H1 (cell line): ENCODE measurements at regions not wholly inside any gene's neighbourhood (a gene's known extent, or its start where the extent isn't known, plus 50 kb on each side); places are given as distances from the start of the nearest gene placed in this dataset.

ENCODE experiments used
- TCF12 ChIP-seq: IDR thresholded peaks from 2 replicates; pipeline ENCODE4 v1.6.1; 2011; ENCODE audit warnings: low read depth, mild to moderate bottlenecking, low read length
- TF ChIP-seq, protein P1 (sequence below): fragments of 300-600 bp; sonication (generic); IDR thresholded peaks from 2 replicates; pipeline ENCODE4 v1.7.1; 2012; ENCODE audit warnings: low read length, moderate library complexity, mild to moderate bottlenecking, inconsistent platforms; ENCODE audit not compliant: insufficient replicate concordance

DNA sequence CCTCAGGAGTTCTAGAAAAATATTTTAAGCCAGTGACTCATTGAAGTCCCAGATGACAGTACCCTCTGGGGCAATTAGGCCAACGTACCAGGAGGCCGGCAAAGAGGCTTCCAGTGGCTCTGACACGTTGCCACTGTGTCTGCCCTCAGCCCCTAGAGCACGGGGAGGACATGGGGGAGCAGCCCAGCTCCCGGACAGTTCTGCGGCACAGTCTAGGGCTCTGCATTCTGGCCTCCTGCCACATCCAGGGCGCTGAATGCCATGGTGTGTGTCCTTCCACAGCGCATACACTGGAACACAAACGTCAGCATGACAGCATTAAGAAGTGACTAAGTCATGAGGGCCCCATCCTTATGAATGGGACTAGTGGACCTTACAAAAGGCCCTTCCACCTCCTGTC lies 156.2 kb downstream of the RNASET2 start (continued):
- no peak for TF ChIP-seq TCF12
- TF ChIP-seq, protein P1, sequence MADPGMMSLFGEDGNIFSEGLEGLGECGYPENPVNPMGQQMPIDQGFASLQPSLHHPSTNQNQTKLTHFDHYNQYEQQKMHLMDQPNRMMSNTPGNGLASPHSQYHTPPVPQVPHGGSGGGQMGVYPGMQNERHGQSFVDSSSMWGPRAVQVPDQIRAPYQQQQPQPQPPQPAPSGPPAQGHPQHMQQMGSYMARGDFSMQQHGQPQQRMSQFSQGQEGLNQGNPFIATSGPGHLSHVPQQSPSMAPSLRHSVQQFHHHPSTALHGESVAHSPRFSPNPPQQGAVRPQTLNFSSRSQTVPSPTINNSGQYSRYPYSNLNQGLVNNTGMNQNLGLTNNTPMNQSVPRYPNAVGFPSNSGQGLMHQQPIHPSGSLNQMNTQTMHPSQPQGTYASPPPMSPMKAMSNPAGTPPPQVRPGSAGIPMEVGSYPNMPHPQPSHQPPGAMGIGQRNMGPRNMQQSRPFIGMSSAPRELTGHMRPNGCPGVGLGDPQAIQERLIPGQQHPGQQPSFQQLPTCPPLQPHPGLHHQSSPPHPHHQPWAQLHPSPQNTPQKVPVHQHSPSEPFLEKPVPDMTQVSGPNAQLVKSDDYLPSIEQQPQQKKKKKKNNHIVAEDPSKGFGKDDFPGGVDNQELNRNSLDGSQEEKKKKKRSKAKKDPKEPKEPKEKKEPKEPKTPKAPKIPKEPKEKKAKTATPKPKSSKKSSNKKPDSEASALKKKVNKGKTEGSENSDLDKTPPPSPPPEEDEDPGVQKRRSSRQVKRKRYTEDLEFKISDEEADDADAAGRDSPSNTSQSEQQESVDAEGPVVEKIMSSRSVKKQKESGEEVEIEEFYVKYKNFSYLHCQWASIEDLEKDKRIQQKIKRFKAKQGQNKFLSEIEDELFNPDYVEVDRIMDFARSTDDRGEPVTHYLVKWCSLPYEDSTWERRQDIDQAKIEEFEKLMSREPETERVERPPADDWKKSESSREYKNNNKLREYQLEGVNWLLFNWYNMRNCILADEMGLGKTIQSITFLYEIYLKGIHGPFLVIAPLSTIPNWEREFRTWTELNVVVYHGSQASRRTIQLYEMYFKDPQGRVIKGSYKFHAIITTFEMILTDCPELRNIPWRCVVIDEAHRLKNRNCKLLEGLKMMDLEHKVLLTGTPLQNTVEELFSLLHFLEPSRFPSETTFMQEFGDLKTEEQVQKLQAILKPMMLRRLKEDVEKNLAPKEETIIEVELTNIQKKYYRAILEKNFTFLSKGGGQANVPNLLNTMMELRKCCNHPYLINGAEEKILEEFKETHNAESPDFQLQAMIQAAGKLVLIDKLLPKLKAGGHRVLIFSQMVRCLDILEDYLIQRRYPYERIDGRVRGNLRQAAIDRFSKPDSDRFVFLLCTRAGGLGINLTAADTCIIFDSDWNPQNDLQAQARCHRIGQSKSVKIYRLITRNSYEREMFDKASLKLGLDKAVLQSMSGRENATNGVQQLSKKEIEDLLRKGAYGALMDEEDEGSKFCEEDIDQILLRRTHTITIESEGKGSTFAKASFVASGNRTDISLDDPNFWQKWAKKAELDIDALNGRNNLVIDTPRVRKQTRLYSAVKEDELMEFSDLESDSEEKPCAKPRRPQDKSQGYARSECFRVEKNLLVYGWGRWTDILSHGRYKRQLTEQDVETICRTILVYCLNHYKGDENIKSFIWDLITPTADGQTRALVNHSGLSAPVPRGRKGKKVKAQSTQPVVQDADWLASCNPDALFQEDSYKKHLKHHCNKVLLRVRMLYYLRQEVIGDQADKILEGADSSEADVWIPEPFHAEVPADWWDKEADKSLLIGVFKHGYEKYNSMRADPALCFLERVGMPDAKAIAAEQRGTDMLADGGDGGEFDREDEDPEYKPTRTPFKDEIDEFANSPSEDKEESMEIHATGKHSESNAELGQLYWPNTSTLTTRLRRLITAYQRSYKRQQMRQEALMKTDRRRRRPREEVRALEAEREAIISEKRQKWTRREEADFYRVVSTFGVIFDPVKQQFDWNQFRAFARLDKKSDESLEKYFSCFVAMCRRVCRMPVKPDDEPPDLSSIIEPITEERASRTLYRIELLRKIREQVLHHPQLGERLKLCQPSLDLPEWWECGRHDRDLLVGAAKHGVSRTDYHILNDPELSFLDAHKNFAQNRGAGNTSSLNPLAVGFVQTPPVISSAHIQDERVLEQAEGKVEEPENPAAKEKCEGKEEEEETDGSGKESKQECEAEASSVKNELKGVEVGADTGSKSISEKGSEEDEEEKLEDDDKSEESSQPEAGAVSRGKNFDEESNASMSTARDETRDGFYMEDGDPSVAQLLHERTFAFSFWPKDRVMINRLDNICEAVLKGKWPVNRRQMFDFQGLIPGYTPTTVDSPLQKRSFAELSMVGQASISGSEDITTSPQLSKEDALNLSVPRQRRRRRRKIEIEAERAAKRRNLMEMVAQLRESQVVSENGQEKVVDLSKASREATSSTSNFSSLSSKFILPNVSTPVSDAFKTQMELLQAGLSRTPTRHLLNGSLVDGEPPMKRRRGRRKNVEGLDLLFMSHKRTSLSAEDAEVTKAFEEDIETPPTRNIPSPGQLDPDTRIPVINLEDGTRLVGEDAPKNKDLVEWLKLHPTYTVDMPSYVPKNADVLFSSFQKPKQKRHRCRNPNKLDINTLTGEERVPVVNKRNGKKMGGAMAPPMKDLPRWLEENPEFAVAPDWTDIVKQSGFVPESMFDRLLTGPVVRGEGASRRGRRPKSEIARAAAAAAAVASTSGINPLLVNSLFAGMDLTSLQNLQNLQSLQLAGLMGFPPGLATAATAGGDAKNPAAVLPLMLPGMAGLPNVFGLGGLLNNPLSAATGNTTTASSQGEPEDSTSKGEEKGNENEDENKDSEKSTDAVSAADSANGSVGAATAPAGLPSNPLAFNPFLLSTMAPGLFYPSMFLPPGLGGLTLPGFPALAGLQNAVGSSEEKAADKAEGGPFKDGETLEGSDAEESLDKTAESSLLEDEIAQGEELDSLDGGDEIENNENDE, result no peak
